H9 (cell line): ENCODE measurements at regions not wholly inside any gene's neighbourhood (a gene's known extent, or its start where the extent isn't known, plus 50 kb on each side); places are given as distances from the start of the nearest gene placed in this dataset.

ENCODE experiments used
- DNase-seq: peaks from one replicate; pipeline ENCODE4 v3.0.0-alpha.2; 2017
- H2AFZ ChIP-seq: one replicate; pipeline ENCODE4 v1.6.1; 2013; ENCODE audit warnings: mild to moderate bottlenecking, low read length, control low read depth, moderate library complexity
- H2AK5ac ChIP-seq: 2 replicates; pipeline ENCODE4 v1.6.1; 2013; ENCODE audit warnings: low read length, control low read depth, mixed read lengths; ENCODE audit not compliant: insufficient read length
- H2BK120ac ChIP-seq: one replicate; pipeline ENCODE4 v1.6.1; 2013; ENCODE audit warnings: low read depth, mild to moderate bottlenecking, low read length, control low read depth, inconsistent platforms; ENCODE audit not compliant: poor library complexity, severe bottlenecking
- H2BK12ac ChIP-seq: 2 replicates; pipeline ENCODE4 v1.6.1; 2013; ENCODE audit warnings: low read length, control low read depth, mixed read lengths, low read depth; ENCODE audit not compliant: insufficient read length
- H2BK15ac ChIP-seq: 2 replicates; pipeline ENCODE4 v1.6.1; 2013; ENCODE audit warnings: low read depth, low read length, control low read depth
- H2BK20ac ChIP-seq: one replicate; pipeline ENCODE4 v1.6.1; 2013; ENCODE audit warnings: low read depth, mild to moderate bottlenecking, low read length, control low read depth, inconsistent platforms; ENCODE audit not compliant: poor library complexity, severe bottlenecking
- H2BK5ac ChIP-seq: 2 replicates; pipeline ENCODE4 v1.6.1; 2013; ENCODE audit warnings: low read length, control low read depth, mixed read lengths; ENCODE audit not compliant: insufficient read length
- H3K14ac ChIP-seq: 2 replicates; pipeline ENCODE4 v1.6.1; 2013; ENCODE audit warnings: low read length, control low read depth; ENCODE audit not compliant: insufficient read depth
- H3K18ac ChIP-seq: 2 replicates; pipeline ENCODE4 v1.6.1; 2013; ENCODE audit warnings: low read depth, mild to moderate bottlenecking, mixed read lengths, low read length, control low read depth; ENCODE audit not compliant: insufficient read length
- H3K23ac ChIP-seq: 2 replicates; pipeline ENCODE4 v1.6.1; 2013; ENCODE audit warnings: low read length, control low read depth, mixed read lengths, low read depth; ENCODE audit not compliant: insufficient read length
- H3K23me2 ChIP-seq: 2 replicates; pipeline ENCODE4 v1.6.1; 2013; ENCODE audit warnings: low read depth, mild to moderate bottlenecking, mixed read lengths, low read length, control low read depth; ENCODE audit not compliant: insufficient read length, poor library complexity, severe bottlenecking
- H3K27ac ChIP-seq: 2 replicates; pipeline ENCODE4 v1.5.1; 2013; ENCODE audit warnings: low read length, control low read depth, mixed read lengths, low read depth; ENCODE audit not compliant: insufficient read length
- H3K27me3 ChIP-seq: 2 replicates; pipeline ENCODE4 v1.6.1; 2013; ENCODE audit warnings: low read length, control low read depth, inconsistent platforms; ENCODE audit not compliant: insufficient read depth
- H3K4ac ChIP-seq: 2 replicates; pipeline ENCODE4 v1.6.1; 2013; ENCODE audit warnings: low read depth, mild to moderate bottlenecking, control low read depth, inconsistent platforms, low read length, moderate library complexity
- H3K4me1 ChIP-seq: 2 replicates; pipeline ENCODE4 v1.6.1; 2013; ENCODE audit warnings: low read length, control low read depth, inconsistent platforms; ENCODE audit not compliant: insufficient read depth
- H3K4me2 ChIP-seq: 2 replicates; pipeline ENCODE4 v1.6.1; 2013; ENCODE audit warnings: low read length, control low read depth, mixed read lengths; ENCODE audit not compliant: insufficient read length, insufficient read depth
- H3K56ac ChIP-seq: 2 replicates; pipeline ENCODE4 v1.6.1; 2013; ENCODE audit warnings: low read depth, mild to moderate bottlenecking, mixed read lengths, low read length, control low read depth; ENCODE audit not compliant: insufficient read length
- H3K79me1 ChIP-seq: 2 replicates; pipeline ENCODE4 v1.6.1; 2013; ENCODE audit warnings: low read depth, mild to moderate bottlenecking, moderate library complexity, low read length, control low read depth, inconsistent platforms; ENCODE audit not compliant: insufficient read depth, poor library complexity, severe bottlenecking
- H3K79me2 ChIP-seq: 2 replicates; pipeline ENCODE4 v1.6.1; 2013; ENCODE audit warnings: low read length, control low read depth, inconsistent platforms; ENCODE audit not compliant: insufficient read depth
- H3K9ac ChIP-seq: 2 replicates; pipeline ENCODE4 v1.6.1; 2013; ENCODE audit warnings: low read length, control low read depth, mixed read lengths; ENCODE audit not compliant: insufficient read length; ENCODE audit errors: extremely low read depth
- H3K9me3 ChIP-seq: one replicate; pipeline ENCODE4 v1.6.1; 2013; ENCODE audit warnings: low read depth, low read length, inconsistent platforms; ENCODE audit not compliant: control insufficient read depth
- H3T11ph ChIP-seq: one replicate; pipeline ENCODE4 v1.6.1; 2013; ENCODE audit warnings: mild to moderate bottlenecking, low read length, control low read depth, inconsistent platforms
- H4K20me1 ChIP-seq: one replicate; pipeline ENCODE4 v1.6.1; 2013; ENCODE audit not compliant: control insufficient read depth, insufficient read length, insufficient read depth
- H4K5ac ChIP-seq: 2 replicates; pipeline ENCODE4 v1.6.1; 2013; ENCODE audit warnings: low read depth, mild to moderate bottlenecking, mixed read lengths, low read length, control low read depth; ENCODE audit not compliant: insufficient read length
- H4K8ac ChIP-seq: replicated peaks from 2 replicates; pipeline ENCODE4 v1.6.1; 2013; ENCODE audit warnings: low read length, control low read depth, mixed read lengths, low read depth; ENCODE audit not compliant: insufficient read length
- H4K91ac ChIP-seq: 2 replicates; pipeline ENCODE4 v1.6.1; 2013; ENCODE audit warnings: low read depth, mild to moderate bottlenecking, moderate library complexity, mixed read lengths, low read length, control low read depth; ENCODE audit not compliant: insufficient read length
- H3K27ac Mint-ChIP-seq, 3 experiments: 2 replicates in 2 of 3; 3 replicates in 1 of 3; pipeline ENCODE4 v1.8.0; 2020 to 2021; ENCODE audit warnings: mixed read lengths in 3 of 3, mild to moderate bottlenecking in 1 of 3, moderate library complexity in 1 of 3
- H3K27me3 Mint-ChIP-seq: 2 replicates; pipeline ENCODE4 v1.8.0; 2021; ENCODE audit warnings: low read depth, mild to moderate bottlenecking, moderate library complexity, mixed read lengths
- H3K36me3 Mint-ChIP-seq, 3 experiments: 2 replicates in 2 of 3; 3 replicates in 1 of 3; pipeline ENCODE4 v1.8.0; 2020 to 2021; ENCODE audit warnings: low read depth in 3 of 3, mixed read lengths in 3 of 3; ENCODE audit not compliant: insufficient read depth in 1 of 3
- H3K4me1 Mint-ChIP-seq, 2 experiments: 2 replicates each; pipeline ENCODE4 v1.8.0; 2020; ENCODE audit warnings: mixed read lengths in 2 of 2
- H3K4me3 Mint-ChIP-seq, 2 experiments: 2 replicates in 1 of 2; 3 replicates in 1 of 2; pipeline ENCODE4 v1.8.0; 2020 to 2021; ENCODE audit warnings: mild to moderate bottlenecking in 2 of 2, mixed read lengths in 2 of 2, moderate library complexity in 1 of 2
- H3K9me3 Mint-ChIP-seq, 2 experiments: 2 replicates in 1 of 2; 3 replicates in 1 of 2; pipeline ENCODE4 v1.8.0; 2020; ENCODE audit warnings: mild to moderate bottlenecking in 2 of 2, mixed read lengths in 2 of 2, moderate library complexity in 1 of 2
- WGBS: extraction: QIAGEN DNeasy Blood & Tissue Kit; methylation state at CpG from one replicate; pipeline ENCODE4 v1.1.7; 2013; ENCODE audit warnings: missing lambda C conversion rate, low lambda C conversion rate, mixed read lengths; ENCODE audit not compliant: insufficient read length; ENCODE audit errors: extremely low coverage; 5-methylcytosine and 5-hydroxymethylcytosine counted together
- TF ChIP-seq, protein P1 (sequence below): fragments of 200-600 bp; sonication (generic); conservative IDR thresholded peaks from 3 replicates; pipeline ENCODE4 v1.8.0; 2021; ENCODE audit warnings: antibody characterized with exemption, mild to moderate bottlenecking

DNA sequence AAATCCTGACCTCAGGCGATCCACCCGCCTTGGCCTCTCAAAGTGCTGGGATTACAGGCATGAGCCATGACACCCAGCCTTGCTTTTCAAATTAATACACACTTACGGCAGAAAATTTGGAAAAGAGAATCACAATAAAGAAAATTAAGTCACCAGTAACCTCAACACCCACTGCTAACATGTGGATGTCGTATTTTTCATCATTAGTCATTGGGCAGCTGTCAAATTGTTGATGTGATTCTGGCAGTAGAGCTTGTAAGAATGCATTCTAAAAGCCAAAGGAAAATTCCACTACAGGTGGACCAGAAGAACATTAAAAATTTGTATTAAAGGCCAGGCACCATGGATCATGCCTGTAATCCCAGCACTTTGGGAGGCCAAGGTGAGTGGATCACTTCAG lies 237.3 kb upstream of the TUT7 start:
- Mint-ChIP-seq H3K27me3 (peaks cover 5% of the 10 kb centered on the region), H3K27ac (no peak overlapping the region), H3K4me3 (no peak overlapping the region), H3K36me3 (peaks cover 0 to 3% (median 0%) of the 10 kb centered on the region in 3 experiments; a peak in 1 of 7 replicates), H3K9me3 (peaks cover 0 to 2% of the 10 kb centered on the region in 2 experiments; a peak in 1 of 5 replicates), H3K4me1 (peaks cover 0 to 6% of the 10 kb centered on the region in 2 experiments; a peak in 1 of 4 replicates)
- H3T11ph ChIP-seq, result no peak overlapping the region
- H3K27ac ChIP-seq, result no peak overlapping the region
- no peaks in the 10 kb centered on the region for H3K79me1 ChIP-seq
- no peak for DNase-seq
- H2AK5ac ChIP-seq, result no peak overlapping the region
- WGBS, result no CpG with 5 or more reads among the region's 4 CpGs
- H3K18ac ChIP-seq, result no peak overlapping the region
- no peak overlapping the region for H4K8ac ChIP-seq
- no peaks in the 10 kb centered on the region for H3K79me2 ChIP-seq
- no peak overlapping the region for H2AFZ ChIP-seq
- H2BK12ac ChIP-seq, result no peak overlapping the region
- H3K27me3 ChIP-seq, result no peaks in the 10 kb centered on the region
- no peaks in the 10 kb centered on the region for H3K23me2 ChIP-seq
- no peak overlapping the region for H3K56ac ChIP-seq
- no peak overlapping the region for H2BK120ac ChIP-seq
- no peak overlapping the region for H3K4me2 ChIP-seq
- no peak overlapping the region for H4K5ac ChIP-seq
- no peak overlapping the region for H2BK20ac ChIP-seq
- H3K14ac ChIP-seq, result no peak overlapping the region
- TF ChIP-seq, protein P1, sequence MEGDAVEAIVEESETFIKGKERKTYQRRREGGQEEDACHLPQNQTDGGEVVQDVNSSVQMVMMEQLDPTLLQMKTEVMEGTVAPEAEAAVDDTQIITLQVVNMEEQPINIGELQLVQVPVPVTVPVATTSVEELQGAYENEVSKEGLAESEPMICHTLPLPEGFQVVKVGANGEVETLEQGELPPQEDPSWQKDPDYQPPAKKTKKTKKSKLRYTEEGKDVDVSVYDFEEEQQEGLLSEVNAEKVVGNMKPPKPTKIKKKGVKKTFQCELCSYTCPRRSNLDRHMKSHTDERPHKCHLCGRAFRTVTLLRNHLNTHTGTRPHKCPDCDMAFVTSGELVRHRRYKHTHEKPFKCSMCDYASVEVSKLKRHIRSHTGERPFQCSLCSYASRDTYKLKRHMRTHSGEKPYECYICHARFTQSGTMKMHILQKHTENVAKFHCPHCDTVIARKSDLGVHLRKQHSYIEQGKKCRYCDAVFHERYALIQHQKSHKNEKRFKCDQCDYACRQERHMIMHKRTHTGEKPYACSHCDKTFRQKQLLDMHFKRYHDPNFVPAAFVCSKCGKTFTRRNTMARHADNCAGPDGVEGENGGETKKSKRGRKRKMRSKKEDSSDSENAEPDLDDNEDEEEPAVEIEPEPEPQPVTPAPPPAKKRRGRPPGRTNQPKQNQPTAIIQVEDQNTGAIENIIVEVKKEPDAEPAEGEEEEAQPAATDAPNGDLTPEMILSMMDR, result no peak
- no peak overlapping the region for H2BK5ac ChIP-seq
- H3K4ac ChIP-seq, result no peak overlapping the region
- no peak overlapping the region for H3K9ac ChIP-seq
- no peak overlapping the region for H2BK15ac ChIP-seq
- no peaks in the 10 kb centered on the region for H4K20me1 ChIP-seq
- no peaks in the 10 kb centered on the region for H3K4me1 ChIP-seq
- no peak overlapping the region for H3K23ac ChIP-seq
- no peaks in the 10 kb centered on the region for H3K9me3 ChIP-seq
- no peak overlapping the region for H4K91ac ChIP-seq
